Activated CD8-positive, alpha-beta memory T cell treated with anti-CD3 and anti-CD28 coated beads, Interleukin-2, amount 50 U/mL, for 24 hours (primary cell): ENCODE measurements at regions not wholly inside any gene's neighbourhood (a gene's known extent, or its start where the extent isn't known, plus 50 kb on each side); places are given as distances from the start of the nearest gene placed in this dataset.

Experiments used
- DNase-seq: peaks from one replicate; pipeline ENCODE4 v3.0.0-alpha.2; 2020; ENCODE audit errors: extremely low read depth

DNA sequence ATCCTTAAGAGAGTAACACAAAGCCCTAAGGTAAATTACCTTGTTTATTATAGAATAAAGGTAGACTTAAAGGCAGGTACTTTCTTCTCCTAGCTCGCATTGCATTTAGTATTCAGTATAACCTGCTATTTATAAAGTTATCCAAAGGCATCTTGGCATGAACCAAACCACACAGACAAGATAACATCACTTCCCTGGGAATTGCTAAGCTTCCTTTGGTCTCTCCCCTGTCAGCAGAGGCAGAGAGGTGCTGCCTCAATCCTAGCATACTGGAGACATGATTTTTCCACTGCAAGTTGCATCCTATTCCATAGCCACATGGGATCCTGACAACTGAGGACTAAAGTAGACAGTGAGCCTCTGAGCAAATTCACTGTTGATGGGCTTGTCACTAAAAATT lies 101.7 kb upstream of the IL6 start:
- DNase-seq, result no peak

DNA sequence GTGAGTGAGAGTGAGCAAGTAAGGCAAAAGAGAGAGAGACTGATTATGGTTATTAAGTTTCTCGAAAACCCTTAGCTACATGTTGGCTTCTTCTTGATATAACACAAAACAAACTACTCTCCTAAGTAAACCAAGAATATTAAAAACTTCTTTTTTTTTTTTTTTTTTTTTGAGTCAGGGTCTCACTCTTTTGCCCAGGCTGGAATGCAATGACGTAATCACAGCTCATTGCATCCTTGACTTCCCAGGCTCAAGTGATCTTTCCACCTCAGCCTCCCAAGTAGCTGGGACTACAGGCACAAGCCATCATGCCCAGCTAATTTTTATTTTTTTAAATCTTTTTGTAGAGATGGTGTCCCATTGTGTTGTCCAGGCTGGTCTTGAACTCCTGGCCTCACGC lies 102.2 kb upstream of the IL6 start:
- no peak for DNase-seq

DNA sequence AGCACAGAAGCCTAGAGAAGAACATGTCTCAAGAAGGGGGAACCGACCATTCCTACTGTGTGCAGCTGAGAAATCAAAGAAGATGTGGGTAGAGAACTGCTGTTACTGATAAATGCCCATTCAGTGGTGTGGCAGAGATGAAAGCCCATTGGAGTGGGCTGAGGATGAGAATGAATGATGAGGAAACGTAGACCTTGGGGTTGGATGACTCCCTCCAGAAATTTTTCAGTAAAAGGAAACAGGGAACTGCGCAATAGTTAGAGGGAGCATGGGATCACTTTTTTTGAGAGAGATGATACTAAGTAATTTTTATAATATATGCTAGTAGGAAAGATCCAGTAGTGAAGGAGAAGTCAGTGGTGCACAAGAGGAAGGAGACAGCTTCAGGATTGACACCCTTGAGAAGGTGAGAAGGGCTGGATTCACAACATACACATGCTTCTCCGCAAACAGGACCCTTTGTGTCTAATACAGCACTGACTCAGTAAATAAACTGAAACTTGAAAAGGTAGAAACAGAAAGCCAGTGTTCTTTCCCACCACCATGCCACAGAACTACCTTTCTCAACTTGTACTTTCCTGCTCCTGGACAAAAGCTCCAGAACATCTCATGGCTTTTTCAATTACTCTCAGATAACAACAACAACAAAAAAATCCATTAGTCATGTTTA lies 104.7 kb upstream of the IL6 start:
- no peak for DNase-seq

DNA sequence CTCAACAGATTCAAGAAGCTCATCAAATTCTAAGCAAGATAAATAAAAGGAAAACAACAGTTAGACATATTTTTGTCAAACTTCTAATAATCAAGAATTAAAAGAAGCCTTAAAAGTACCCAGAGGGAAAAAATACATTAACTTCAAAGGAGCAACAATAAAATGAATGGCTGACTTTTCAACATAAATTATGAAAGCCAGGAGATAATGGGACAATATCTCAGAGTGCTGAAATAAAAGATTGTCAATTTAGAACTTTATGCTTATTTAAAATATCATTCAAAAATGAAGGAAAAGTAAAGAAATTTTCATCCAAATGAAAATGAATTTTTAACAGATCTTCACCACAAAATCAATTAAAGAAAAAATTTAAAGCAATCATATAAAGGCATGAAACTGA lies 108.5 kb upstream of the IL6 start:
- no peak for DNase-seq

DNA sequence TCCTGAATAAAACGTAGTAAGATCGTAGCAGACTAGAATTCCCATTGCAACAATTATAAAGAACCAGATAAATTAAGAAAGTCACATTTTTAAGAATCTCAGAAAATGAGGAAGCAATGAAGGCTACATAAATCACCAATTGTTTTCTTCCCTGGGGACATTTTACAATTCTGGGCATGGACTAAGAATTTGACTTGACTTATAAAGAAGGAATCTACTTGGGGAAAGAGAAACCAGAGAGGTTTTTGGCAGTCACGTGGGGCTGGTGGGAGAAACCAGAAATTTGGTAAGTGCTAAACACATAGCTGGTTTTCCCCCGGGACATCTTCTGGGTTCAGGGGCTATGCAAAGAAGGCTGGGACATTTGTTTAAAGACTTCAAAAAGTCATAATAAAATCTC lies 109.8 kb upstream of the IL6 start:
- DNase-seq, result no peak

DNA sequence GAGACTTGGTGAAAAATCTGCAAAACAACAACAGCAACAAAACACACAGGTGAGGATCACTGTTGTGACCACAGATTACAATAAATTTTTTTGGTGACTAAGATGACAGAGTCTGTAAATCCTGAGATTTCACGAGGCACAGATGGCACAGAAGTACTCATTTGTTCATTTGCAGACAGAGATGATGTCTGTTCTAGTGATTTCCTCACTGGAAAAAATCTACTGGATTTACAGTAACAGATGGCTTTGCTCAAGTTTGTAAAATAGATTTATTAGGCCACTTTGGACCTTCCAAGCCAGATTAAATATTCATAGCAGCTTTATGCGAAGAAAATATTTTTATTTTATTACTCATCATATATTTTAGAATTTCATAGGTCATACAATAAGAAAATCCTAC lies 113.5 kb upstream of the IL6 start:
- DNase-seq, result no peak

DNA sequence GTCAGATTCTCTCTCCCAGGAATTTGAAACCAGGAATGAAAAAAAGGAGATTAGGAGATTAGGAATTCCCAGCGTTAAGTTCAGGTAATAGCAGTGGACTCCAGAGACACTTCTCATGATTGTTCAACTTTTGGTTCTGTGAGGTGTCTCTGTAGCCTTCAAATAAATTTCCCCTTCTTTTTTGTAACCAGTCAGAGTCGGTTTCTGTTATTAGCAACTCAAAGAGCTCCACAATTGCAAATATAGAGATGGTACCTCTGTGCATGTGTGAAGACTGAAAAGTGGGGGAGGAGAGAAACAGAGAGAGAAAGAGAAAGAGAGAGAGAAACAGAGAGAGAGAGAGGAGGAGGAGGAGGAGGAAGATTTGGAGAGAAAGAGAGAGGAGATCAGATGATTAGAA lies 112.8 kb upstream of the STEAP1B start:
- DNase-seq, result no peak

DNA sequence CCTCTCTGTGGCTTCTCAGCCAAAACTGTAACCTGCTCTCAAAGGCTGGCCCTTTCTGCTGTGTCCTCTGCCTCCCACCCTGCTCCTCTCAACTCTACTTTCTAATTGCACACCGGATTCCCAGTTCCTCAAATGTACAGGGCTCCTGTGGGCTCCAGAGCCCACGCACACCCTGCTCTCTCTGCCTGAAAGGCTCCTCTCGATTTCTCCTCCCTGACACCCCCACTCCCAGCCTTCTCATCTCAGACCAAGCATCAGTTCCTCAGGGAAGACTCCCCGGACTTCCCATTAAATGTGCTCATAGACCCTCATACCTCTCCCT lies 111.7 kb upstream of the STEAP1B start:
- DNase-seq, result no peak

DNA sequence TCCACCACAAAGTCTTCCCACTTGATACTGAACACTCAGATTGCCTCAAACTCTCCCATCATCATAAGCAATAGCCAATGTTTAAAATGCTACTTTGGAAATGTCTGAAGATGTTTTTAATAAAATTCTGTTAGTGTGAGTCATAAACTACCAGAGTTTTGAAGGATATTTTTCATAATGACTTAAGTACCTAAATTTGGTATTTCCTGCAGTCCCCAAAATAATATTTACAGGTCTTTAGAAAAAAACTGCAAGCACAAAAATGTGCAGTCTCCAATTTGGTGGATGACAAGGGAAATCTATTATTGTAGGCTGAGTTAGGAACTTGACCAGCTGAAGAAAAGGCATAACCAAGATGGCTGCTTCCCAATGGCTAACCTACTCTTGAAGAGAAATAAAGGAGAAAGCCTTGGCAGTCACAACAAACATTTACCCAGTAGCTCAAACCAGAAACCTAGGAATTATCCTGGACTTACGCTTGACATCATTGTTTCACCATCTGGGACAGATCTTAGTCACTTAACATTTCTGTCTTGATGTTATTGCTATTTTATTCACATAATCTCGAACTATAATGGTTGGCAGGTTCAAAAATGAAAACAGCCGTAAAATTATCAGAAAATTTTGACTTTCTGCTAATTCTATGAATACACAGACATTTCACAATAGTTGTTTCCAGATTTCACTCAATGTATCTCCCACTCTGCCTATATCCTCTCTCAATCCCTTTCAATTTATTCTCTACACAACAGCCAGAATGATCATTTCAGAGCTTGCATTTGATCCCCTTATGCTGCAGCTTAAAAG lies 111.2 kb upstream of the STEAP1B start:
- no peak for DNase-seq

DNA sequence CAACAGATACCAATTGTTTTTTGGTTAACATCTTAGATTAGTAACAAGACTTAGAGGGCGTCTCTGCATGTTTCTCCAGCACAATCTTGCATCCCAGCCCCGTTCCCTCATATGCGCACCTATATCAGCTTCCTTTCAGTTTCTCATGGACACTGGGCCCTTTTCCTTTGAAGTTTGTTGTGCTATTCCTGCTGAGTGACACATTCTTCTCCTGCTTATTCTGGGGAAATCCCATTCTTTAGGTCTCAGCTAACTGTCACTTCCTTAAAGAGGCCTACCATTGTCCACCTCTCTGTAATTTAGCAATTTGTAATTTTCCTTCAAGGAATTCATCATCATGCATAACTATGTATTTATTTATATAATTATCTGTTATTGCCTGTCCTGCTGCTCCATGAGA lies 110.3 kb upstream of the STEAP1B start:
- no peak for DNase-seq

DNA sequence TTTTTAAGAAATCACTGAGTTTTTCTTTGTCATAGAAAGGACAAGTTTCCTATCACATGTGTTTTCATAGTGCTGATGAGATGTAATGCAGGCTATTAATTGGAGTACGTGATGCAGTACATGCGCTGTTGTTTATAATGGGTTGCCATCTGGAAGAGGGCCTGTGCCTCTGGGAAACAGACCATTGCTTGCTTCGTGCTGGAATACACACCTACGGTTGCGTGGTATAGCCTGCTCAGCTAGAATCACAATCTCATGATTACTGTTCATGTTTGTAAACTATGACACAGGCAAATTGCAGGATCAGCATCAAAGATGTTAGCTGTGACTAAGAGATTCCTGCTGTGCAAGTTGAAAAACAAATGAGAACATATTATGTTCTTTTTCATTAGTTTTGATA lies 107.2 kb upstream of the STEAP1B start:
- no peak for DNase-seq

DNA sequence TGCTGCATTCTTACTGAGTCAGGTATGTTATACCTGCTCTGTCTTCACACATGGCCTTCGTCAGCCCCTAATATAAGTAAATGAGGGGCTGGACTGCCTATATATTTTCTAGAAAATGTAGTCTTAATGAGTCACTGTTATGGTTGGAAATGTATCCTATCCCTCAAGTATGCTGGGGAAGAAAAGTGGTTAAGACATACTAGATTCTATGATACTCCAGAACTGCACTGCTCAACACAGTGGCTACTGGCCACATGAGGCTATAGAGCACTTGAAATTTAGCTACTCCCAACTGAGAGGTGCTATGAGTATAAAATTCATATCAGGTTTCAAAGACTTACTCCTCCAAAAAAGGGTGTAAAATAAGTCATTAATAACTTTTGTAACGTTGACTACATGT lies 104.3 kb upstream of the STEAP1B start:
- DNase-seq, result no peak

DNA sequence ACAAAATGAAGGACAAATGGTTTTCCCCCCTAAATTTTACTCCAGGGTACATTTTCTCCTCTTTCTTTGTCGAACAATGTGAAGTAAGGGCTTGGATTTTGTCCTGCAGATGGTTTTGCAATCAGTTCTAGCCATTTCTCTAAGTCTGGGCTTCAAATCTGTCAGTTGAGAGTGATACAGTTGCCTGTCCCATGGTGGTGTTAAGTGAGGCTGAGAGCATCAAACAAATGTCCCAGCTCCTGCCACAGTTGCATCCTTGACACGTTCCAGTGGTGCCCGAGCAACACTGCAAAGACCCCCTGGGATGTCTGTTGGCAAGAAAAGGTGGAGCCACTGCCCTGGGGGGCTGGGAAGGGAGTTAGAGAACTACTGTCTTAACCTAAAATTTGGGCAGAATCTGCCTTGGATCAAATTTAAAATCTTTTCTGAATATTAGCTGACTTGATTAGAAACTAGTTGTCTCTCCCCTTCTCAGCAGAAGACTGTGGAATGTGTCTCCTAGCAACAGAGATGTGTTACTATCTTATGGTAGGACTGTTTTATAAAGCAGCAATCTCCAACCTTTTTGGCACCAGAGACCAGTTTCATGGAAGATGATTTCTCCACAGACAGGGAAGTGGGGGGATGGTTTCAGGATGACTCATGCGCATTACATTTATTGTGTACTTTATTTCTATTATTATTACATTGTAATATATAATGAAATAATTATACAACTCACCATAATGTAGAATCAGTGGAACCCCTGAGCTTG lies 102.0 kb upstream of the STEAP1B start:
- no peak for DNase-seq

DNA sequence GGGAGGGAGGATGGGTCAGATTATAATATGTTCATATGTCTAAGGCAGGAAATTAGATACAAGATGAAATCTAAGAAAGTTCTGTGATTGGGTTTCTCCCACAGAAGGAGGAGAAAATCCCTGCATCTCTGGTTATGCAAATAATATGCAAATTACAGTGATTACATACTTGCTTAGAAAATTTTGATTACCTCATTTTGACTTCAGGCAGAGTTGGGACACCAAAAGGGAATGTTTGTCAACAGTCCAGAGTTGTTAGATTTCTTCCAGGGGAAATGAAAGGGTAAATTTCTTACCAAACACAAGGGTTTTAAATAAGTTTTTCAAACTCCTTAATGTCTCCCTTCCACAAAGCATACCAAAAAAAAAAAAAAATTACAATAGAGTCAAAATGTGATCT lies 101.4 kb upstream of the STEAP1B start:
- DNase-seq, result no peak

DNA sequence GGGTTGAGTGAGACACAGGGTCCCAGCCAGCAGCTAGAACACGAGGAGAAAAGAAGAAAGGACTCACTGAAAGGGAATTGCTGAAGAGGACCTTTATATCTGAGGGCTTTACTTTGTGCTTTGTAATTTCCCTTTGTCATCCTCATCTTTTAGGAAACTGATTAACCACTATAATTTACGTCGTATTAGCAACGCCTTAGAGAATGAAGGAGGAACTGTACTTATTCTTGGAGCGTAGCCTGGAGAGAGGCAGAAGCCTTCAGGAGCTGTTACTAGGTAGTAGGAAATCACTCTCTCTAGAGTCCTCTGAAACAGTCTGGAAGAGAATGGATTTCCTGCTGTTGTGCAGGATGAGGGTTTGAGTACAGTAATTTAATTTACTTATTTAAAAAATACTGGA lies 101.0 kb upstream of the STEAP1B start:
- DNase-seq, result no peak

DNA sequence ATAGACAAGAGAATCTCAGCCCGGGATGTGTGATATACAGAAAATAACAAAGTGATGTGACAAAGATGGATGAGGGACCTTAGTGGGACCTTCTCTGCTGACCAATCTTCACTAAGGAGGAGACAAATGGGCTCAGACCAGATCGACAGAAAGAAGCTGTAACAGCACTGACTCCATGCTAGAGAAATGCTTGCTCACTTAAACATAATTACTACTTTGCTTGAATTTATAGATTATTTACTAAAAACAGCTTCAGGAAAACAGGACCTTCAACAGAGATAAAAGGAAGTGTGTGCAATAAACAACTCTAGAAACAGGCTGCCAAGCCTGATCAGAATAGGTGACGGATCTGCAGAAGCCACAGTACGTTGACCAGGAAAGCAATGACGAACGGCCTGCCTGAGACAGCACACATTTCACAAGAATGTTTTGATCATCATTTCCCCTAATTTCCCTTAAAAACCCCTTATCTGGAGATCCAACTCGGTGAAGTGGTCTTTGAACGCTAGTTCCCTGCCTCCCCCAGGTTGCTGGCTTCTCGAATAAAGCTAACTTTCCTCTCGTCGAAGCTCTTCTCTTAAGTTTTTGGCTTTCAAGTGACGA lies 98.4 kb upstream of the STEAP1B start:
- no peak for DNase-seq

DNA sequence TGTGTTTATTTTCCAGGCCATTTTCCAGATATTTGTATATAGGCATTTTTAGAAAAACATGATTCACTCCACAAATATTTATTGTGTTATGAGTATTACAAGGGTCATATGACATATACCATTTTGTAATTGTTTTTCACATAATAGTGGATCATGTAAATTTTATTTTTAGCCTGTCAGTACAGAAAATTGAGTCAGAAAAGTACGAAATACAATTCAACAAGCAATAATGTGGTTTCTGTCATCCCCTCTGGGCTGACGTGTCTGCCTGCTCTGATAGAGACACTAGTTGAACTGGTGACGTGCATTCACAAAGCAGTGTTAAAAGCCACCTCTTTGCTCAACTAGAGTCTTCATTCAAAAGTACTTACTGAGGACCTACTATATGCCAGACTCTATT lies 97.9 kb upstream of the STEAP1B start:
- DNase-seq, result no peak

DNA sequence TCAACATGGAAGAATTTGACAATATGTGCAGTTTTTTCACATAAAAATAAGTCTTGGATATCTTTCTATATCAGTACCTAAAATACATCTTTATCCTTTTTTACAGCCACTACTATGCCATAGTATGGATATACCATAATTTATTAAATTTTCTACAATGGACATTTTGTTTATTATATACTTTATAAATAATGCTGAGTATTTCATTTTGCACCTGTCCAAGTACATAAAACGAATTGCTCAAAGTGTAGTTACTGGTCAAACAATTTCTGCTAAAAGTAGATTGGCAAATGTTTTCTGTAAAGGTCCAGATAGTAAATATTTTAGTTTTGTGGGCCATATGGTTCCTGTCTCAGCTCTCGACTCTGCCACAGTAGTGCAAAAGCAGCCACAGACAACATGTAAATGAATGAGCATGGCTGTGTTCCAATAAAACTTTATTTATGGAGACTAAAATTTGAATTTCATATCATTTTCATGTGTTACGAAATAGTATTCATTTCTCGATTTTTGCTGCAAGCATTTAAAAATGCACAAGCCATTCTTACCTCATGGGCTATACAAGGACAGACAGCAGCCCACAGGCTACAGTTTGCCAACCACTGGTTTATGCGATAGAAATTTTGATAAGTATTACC lies 96.9 kb upstream of the STEAP1B start:
- no peak for DNase-seq

DNA sequence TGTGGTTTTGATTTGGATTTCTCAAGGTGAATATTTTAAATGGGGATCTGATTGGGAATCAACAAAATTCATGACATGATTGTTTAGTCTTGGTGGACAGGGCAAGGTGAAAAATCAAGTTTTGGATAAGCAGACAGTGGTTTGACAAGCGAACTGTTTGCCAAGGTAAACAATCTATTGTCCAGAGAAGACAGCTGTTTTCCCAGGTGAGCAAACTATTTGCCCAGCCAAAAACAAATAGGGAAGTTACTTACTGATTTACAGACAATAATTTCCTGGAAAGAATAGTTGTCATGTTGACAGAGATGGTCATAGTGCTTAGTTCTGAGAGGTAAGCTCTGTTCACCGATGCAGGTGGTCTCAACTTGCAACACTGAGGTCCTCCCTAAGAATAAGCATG lies 94.0 kb upstream of the STEAP1B start:
- no peak for DNase-seq

DNA sequence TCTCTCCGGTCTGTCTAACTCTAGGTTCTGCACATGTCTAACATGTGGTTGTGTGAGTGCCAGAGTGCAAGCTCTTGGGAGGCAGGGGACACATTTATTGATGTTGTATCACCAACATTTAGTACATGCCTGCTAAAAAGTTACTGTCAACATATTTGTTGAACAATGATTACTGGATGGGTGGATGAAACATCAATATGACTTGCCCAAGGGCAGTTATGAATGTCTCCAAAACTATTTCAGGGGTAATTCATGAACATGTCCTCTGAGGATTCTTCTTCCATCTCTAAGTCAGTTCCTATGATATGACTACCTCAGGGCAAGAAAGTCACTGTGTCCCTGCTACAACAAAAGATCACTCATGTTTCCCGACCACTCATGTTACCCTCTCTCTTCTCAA lies 91.3 kb upstream of the STEAP1B start:
- DNase-seq, result no peak

DNA sequence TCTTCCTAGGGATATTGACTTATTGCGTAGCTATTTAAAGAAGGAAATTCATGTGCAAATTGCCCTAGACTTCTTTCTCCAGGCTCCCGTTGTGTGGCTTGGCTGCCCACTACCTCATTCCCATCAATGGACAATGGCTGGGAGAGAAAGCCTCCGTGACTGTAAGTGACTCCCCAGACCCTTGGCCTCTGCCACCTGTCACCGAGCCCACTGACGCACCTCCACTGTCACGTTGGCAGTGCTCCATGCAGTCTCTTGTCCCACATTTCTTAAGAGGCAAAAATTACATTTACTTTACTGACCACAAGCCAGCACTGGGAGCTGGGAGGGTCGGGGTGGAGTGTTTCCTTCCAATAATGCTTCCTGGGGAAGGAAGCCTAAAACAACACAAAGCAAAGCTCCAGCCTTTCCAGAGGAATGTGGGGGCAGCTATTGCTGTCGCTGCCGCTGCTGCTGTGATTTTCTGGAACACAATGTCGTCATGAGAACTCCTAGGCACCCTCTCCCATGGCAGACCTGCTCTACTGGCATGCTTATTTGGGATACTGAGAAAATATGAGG lies 89.7 kb upstream of the STEAP1B start:
- DNase-seq, result no peak

DNA sequence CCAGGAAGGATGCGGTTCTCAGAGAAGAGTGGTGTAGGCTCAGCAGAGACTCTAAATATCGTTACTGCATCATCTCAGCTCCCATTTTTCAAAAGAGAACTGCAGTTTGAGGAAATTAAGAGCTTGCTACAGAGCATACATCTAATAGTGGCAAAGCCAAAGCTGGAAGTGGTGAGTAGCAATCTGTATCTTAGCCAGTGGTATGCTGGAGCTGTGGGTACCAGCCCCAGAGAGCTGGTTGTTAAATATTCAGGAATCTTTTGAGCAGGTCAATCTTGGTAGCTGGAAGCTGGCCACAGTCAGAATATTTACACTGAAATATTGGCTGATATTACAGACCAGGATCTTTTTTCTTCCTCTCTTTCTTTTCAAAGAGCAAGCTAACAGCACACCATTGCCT lies 88.4 kb upstream of the STEAP1B start:
- no peak for DNase-seq
